Naive thymus-derived CD8-positive, alpha-beta T cell (primary cell): ENCODE measurements at regions not wholly inside any gene's neighbourhood (a gene's known extent, or its start where the extent isn't known, plus 50 kb on each side); places are given as distances from the start of the nearest gene placed in this dataset.
"Not testable (repeated sequence)": the region's sequence is repeated elsewhere in the genome, so short reads cannot be mapped to it uniquely, and the experiment has no call there.

Source experiments
- ATAC-seq, 2 donors: fragments of 150-1000 bp; cut with Tn5 transposase in 1 of 2; sonication (Bioruptor Pico), chemical (Tn5 transposase) in 1 of 2; 1 replicate in 1 of 2; 2 replicates in 1 of 2; pipeline ENCODE4 v1.10.0; 2021; ENCODE audit warnings: mild to moderate bottlenecking in 2 of 2, moderate library complexity in 2 of 2
- POLR2A ChIA-PET: fragments of 350-600 bp; sonication (Branson Sonifier 250); formaldehyde crosslinking; loops from one replicate; lab custom pipeline; 2021; ENCODE audit warnings: antibody characterized with exemption; lab: Charles Lee
- DNase-seq, 10 donors: peaks; one replicate each; pipeline versions ENCODE4 v3.0.0 to v3.0.0-alpha.2; 2020 to 2022
- H3K27ac Mint-ChIP-seq, 10 donors: one replicate each; pipeline ENCODE4 v1.8.0; 2020 to 2022; ENCODE audit warnings: mild to moderate bottlenecking in 10 of 10, mixed read lengths in 10 of 10, moderate library complexity in 4 of 10, inconsistent platforms in 1 of 10
- H3K27me3 Mint-ChIP-seq, 5 donors: one replicate each; pipeline ENCODE4 v1.8.0; 2021 to 2022; ENCODE audit warnings: mixed read lengths in 5 of 5
- H3K36me3 Mint-ChIP-seq, 3 donors: one replicate each; pipeline ENCODE4 v1.8.0; 2020 to 2022; ENCODE audit warnings: mixed read lengths in 3 of 3, mild to moderate bottlenecking in 2 of 3, inconsistent platforms in 1 of 3
- H3K4me1 Mint-ChIP-seq, 4 donors: one replicate each; pipeline ENCODE4 v1.8.0; 2021 to 2022; ENCODE audit warnings: mixed read lengths in 4 of 4
- H3K4me3 Mint-ChIP-seq, 10 donors: one replicate each; pipeline ENCODE4 v1.8.0; 2020 to 2022; ENCODE audit warnings: mild to moderate bottlenecking in 10 of 10, mixed read lengths in 10 of 10, moderate library complexity in 6 of 10, inconsistent platforms in 1 of 10
- H3K9me3 Mint-ChIP-seq, 9 donors: one replicate each; pipeline ENCODE4 v1.8.0; 2020 to 2022; ENCODE audit warnings: mixed read lengths in 9 of 9, mild to moderate bottlenecking in 3 of 9, inconsistent platforms in 1 of 9, moderate library complexity in 1 of 9

DNA sequence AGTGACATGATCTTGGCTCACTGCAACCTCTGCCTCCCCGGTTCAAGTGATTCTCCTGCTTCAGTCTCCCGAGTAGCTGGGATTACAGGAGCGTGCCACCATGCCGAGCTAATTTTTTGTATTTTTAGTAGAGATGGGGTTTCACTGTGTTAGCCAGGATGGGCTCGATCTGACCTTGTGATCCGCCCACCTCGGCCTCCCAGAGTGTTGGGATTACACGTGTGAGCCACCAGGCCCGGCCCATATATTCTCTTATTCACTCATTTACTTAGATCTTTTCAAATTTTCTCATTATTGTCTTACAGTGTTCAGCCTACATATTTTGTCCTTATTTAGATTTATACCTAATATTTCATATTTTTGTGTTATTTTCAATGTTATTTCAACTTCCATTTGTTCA is 410.7 kb downstream of the CCSER2 start:
- DNase-seq, H3K4me1 Mint-ChIP-seq, ATAC-seq, H3K4me3 Mint-ChIP-seq, H3K27ac Mint-ChIP-seq, H3K27me3 Mint-ChIP-seq, H3K36me3 Mint-ChIP-seq, POLR2A ChIA-PET: not testable (repeated sequence)
- peaks cover 0 to 21% (median 10%) of the 10 kb centered on the region in 9 donors for H3K9me3 Mint-ChIP-seq

DNA sequence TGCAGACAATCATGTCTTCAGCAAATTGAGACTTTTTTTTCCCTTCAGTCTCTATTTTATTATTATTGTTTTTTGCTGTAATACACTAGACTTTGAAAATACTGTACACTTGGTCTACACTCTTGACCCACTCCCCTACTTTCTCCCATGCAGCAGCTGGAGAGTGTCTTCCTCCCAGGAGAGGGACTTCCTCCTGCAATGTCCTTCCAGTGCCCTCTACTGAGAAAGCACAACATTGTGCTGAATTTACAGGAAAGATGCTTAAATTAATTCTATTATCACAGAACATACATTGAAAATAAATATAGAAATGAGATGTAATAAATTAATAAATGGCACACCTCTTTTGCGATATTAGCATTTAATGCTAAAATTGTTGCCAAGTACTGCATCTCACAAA is 411.3 kb downstream of the CCSER2 start:
- no peak overlapping the region for H3K27ac Mint-ChIP-seq
- H3K9me3 Mint-ChIP-seq = peaks cover 0 to 21% (median 10%) of the 10 kb centered on the region in 9 donors
- peaks cover 0 to 2% (median 0%) of the 10 kb centered on the region in 5 donors for H3K27me3 Mint-ChIP-seq
- H3K4me1 Mint-ChIP-seq = no peaks in the 10 kb centered on the region
- ATAC-seq (no peak), DNase-seq (no peak)
- POLR2A ChIA-PET = no interaction called here
- no peaks in the 10 kb centered on the region for H3K36me3 Mint-ChIP-seq
- H3K4me3 Mint-ChIP-seq = no peak overlapping the region

DNA sequence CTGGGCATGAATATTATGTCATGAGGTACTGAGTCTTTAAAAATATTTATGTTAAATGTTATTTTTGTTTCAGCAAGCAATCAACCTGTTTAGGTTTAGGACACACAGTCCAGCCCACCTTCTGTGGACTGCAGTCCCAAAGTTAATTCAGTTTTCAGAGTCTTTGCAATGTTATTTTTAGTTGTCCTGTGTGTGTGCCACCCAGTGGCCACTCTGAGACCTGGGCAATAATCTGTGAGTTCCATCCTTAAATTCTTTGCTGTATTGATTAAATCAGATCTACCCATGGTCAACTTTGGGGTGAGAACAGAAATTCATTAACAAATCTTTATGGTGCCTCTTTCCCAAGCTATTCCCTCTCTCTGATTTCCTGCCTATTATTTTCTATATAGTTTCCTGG is 415.1 kb downstream of the CCSER2 start:
- DNase-seq = no peak
- no peak overlapping the region for H3K4me3 Mint-ChIP-seq
- POLR2A ChIA-PET = no interaction called here
- peaks cover 0 to 4% (median 0%) of the 10 kb centered on the region in 3 donors for H3K36me3 Mint-ChIP-seq
- no peak overlapping the region for H3K27ac Mint-ChIP-seq
- ATAC-seq = no peak
- H3K9me3 Mint-ChIP-seq = peaks cover 0 to 23% (median 9%) of the 10 kb centered on the region in 9 donors
- H3K27me3 Mint-ChIP-seq = peaks cover 4 to 14% (median 5%) of the 10 kb centered on the region in 5 donors
- no peaks in the 10 kb centered on the region for H3K4me1 Mint-ChIP-seq

DNA sequence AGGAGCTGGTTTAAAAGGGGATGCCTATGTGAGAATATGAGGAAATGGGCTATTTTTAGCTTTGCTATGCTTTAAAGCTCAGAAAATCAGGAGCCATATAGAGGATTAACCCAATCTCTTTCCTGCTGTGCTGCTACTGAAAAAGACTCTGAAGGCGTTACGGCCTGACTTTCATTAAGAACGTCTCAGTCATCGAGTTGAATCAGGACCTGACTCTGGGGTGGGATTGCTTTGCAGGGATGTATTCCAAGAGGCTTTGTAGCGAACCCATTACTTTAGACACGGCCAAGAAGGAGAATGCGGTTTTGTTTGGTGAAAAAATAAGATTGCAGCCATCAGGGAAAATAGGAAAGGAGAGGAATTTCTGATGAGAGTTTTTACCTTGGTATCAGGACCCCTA is 426.9 kb downstream of the CCSER2 start:
- DNase-seq (no peak), ATAC-seq (no peak)
- Mint-ChIP-seq H3K9me3 (peaks cover 0 to 5% (median 0%) of the 10 kb centered on the region in 9 donors), H3K36me3 (no peaks in the 10 kb centered on the region), H3K4me1 (no peaks in the 10 kb centered on the region), H3K27ac (no peak overlapping the region), H3K27me3 (peaks cover 0 to 14% (median 2%) of the 10 kb centered on the region in 5 donors), H3K4me3 (no peak overlapping the region)
- POLR2A ChIA-PET = no interaction called here

GRCh38 chr10:84756653-84757052 is 428.3 kb downstream of the CCSER2 start:
- H3K4me3 Mint-ChIP-seq, H3K36me3 Mint-ChIP-seq, POLR2A ChIA-PET, DNase-seq, H3K9me3 Mint-ChIP-seq, ATAC-seq, H3K4me1 Mint-ChIP-seq: not testable (repeated sequence)
- H3K27ac Mint-ChIP-seq = peak overlapping the region in 1 of 10 donors; percentile 5
- peaks cover 0 to 14% (median 2%) of the 10 kb centered on the region in 5 donors for H3K27me3 Mint-ChIP-seq

- H3K27me3 Mint-ChIP-seq = peaks cover 5 to 22% (median 15%) of the 10 kb centered on the region in 5 donors
- POLR2A ChIA-PET, H3K4me3 Mint-ChIP-seq, H3K9me3 Mint-ChIP-seq, H3K4me1 Mint-ChIP-seq, ATAC-seq, H3K27ac Mint-ChIP-seq, H3K36me3 Mint-ChIP-seq, DNase-seq: not testable (repeated sequence)
Observed at GRCh38 chr10:84761994-84762614, 433.7 kb downstream of the CCSER2 start.

DNA sequence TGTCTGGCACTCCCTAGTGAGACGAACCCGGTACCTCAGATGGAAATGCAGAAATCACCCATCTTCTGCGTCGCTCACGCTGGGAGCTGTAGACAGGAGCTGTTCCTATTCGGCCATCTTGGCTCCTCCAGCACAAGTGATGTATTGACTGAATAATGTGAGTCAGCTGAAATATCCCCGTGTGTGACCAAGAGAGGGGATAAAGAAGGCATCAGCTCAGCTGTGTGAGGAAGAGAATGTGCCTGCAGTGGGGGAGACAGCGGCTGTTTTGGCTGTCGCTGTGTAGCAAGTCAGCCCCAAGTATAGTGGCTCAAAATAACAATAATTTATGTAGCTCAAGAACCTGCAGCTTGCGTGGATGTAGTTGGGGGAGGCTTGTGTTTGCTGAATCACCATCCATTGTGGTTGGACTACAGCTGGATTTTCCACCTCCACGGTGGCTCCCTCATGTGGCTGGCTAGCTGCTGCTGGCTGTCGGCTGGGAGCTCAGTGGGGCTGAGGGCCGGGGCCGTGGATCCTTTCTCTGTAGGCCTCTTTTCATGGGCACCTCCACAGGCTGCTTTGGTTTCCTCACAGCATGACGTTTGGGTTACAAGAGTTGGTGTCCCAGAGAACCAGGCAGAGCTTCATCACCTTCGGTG is 434.5 kb downstream of the CCSER2 start:
- Mint-ChIP-seq H3K36me3 (no peaks in the 10 kb centered on the region), H3K4me3 (no peak overlapping the region), H3K9me3 (peaks cover 0 to 10% (median 0%) of the 10 kb centered on the region in 9 donors), H3K27ac (peak overlapping the region in 1 of 10 donors; percentile 40), H3K27me3 (peaks cover 6 to 28% (median 17%) of the 10 kb centered on the region in 5 donors), H3K4me1 (no peaks in the 10 kb centered on the region)
- DNase-seq = no peak
- no peak for ATAC-seq
- POLR2A ChIA-PET = no interaction called here

GRCh38 chr10:84763965-84764364 is 435.6 kb downstream of the CCSER2 start:
- DNase-seq (no peak), ATAC-seq (no peak)
- Mint-ChIP-seq H3K27ac (no peak overlapping the region), H3K9me3 (peaks cover 0 to 10% (median 0%) of the 10 kb centered on the region in 9 donors), H3K36me3 (no peaks in the 10 kb centered on the region), H3K27me3 (peaks cover 9 to 32% (median 17%) of the 10 kb centered on the region in 5 donors), H3K4me1 (no peaks in the 10 kb centered on the region), H3K4me3 (no peak overlapping the region)
- POLR2A ChIA-PET = no interaction called here

DNA sequence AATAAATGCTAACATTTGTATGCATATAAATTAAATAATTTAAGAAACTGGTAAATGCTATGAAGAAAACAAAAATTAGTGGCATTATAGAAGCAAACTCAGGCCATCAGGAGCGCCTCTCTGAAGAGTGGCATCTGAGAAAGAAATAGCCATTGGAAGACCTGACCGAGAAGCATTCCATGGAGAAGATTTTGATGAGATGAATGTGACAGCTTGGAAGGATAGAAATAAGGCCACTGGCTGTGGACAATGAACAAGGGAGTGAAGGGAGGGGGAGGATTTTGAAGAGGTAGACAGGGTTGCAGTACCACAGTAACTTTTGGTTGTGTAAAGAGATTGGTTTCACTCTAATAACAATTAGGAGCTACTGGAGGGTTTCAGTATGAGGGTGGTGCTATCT is 436.7 kb downstream of the CCSER2 start:
- H3K27ac Mint-ChIP-seq = no peak overlapping the region
- DNase-seq = no peak
- no peaks in the 10 kb centered on the region for H3K4me1 Mint-ChIP-seq
- H3K27me3 Mint-ChIP-seq = peaks cover 9 to 36% (median 17%) of the 10 kb centered on the region in 5 donors
- H3K4me3 Mint-ChIP-seq = no peak overlapping the region
- H3K9me3 Mint-ChIP-seq = peaks cover 0 to 10% (median 0%) of the 10 kb centered on the region in 9 donors
- ATAC-seq = no peak
- H3K36me3 Mint-ChIP-seq = no peaks in the 10 kb centered on the region
- POLR2A ChIA-PET = no interaction called here

DNA sequence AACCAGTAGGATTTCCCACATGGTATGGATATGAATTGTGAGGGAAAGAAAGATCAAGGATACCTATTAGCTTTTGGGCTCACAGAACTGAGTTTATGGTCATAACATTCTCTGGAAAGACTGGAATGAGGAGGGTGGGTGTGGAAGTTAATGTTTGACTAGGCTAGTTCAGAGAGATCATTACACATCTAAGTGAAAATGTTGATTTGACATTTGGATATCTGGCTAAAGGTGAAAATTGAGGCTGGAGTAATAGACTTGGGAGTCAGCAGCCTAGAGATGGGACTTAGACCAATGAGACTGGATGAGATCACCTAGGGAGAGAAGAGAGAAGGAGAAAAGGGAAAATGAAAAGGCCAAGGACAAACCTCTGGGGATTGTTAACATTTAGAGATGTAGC is 437.3 kb downstream of the CCSER2 start:
- Mint-ChIP-seq H3K4me3 (no peak overlapping the region), H3K36me3 (no peaks in the 10 kb centered on the region), H3K27me3 (peaks cover 9 to 36% (median 17%) of the 10 kb centered on the region in 5 donors), H3K4me1 (no peaks in the 10 kb centered on the region), H3K9me3 (peaks cover 0 to 10% (median 0%) of the 10 kb centered on the region in 9 donors), H3K27ac (no peak overlapping the region)
- no peak for ATAC-seq
- POLR2A ChIA-PET = no interaction called here
- DNase-seq = no peak

- H3K9me3 Mint-ChIP-seq = peaks cover 0 to 22% (median 0%) of the 10 kb centered on the region in 9 donors
- ATAC-seq = no peak
- H3K4me3 Mint-ChIP-seq = no peak overlapping the region
- H3K27ac Mint-ChIP-seq = no peak overlapping the region
- H3K27me3 Mint-ChIP-seq = peaks cover 9 to 36% (median 17%) of the 10 kb centered on the region in 5 donors
- H3K4me1 Mint-ChIP-seq = no peaks in the 10 kb centered on the region
- POLR2A ChIA-PET = no interaction called here
- DNase-seq = no peak
- H3K36me3 Mint-ChIP-seq = no peaks in the 10 kb centered on the region
Observed at GRCh38 chr10:84766923-84767322, 438.5 kb downstream of the CCSER2 start.

GRCh38 chr10:84768132-84768531 is 439.7 kb downstream of the CCSER2 start:
- H3K4me1 Mint-ChIP-seq = no peaks in the 10 kb centered on the region
- H3K4me3 Mint-ChIP-seq = no peak overlapping the region
- peaks cover 0 to 26% (median 0%) of the 10 kb centered on the region in 9 donors for H3K9me3 Mint-ChIP-seq
- ATAC-seq (no peak), DNase-seq (no peak)
- no peaks in the 10 kb centered on the region for H3K36me3 Mint-ChIP-seq
- peaks cover 9 to 36% (median 17%) of the 10 kb centered on the region in 5 donors for H3K27me3 Mint-ChIP-seq
- peak overlapping the region in 1 of 10 donors; percentile 41 for H3K27ac Mint-ChIP-seq
- POLR2A ChIA-PET = no interaction called here

DNA sequence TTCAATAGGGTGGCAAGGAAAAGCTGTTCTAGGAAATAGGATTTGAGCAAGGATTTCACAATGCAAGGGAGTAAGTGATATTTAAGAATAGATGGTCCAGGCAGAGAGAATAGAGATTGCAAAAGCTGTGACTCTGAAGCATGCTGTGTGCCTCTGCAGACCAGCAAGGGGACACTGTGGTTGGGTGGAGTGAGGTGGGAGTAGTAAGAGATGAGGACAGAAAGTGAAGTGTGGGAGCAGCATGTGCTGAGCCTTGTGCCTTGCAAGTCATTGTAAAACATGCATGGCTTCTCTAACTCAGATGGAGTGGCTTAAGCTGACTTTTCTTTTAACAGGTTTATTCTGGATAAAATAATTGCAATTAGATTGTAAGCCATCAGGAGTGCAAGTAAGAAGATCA is 442.4 kb downstream of the CCSER2 start:
- no peak overlapping the region for H3K4me3 Mint-ChIP-seq
- no peaks in the 10 kb centered on the region for H3K36me3 Mint-ChIP-seq
- peaks cover 8 to 18% (median 9%) of the 10 kb centered on the region in 5 donors for H3K27me3 Mint-ChIP-seq
- no peak overlapping the region for H3K27ac Mint-ChIP-seq
- no peak for ATAC-seq
- no peak for DNase-seq
- H3K4me1 Mint-ChIP-seq = no peaks in the 10 kb centered on the region
- H3K9me3 Mint-ChIP-seq = peaks cover 0 to 29% (median 2%) of the 10 kb centered on the region in 9 donors
- POLR2A ChIA-PET = no interaction called here
